ENCODE measurements at regions not wholly inside any gene's neighbourhood (a gene's known extent, or its start where the extent isn't known, plus 50 kb on each side); places are given as distances from the start of the nearest gene placed in this dataset.
"Not testable (repeated sequence)": the region's sequence is repeated elsewhere in the genome, so short reads cannot be mapped to it uniquely, and the experiment has no call there.

- DNase-seq (ENCODE audit: insufficient read length, low spot score) (no peak), FAIRE-seq (no peak)
These were observed 122.5 kb upstream of the IL15 start for GRCh38 chr4:141513866-141514265.

DNA sequence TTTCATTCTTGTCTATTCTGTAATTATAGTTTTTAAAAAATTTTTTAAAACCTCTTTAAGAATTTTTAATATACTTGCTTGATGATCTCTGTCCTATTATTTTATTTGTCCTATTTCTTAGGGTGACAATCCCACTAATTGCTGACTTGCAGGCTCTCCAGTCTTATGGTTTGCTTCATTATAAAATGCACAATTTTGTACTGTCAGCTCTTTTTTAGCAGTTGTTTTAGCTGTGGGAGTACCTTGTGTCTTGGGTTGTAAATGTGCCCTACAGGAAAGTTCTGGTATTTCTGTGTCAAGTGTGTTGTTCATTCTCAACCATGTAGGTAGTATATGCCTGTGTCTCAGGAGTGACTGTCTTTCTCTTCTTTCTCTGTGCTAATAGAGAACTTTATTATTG lies 118.2 kb upstream of the IL15 start:
- DNase-seq (ENCODE audit: insufficient read length, low spot score), result no peak
- no peak for FAIRE-seq

- DNase-seq (ENCODE audit: insufficient read length, low spot score) (no peak), FAIRE-seq (no peak)
These were observed 112.3 kb upstream of the IL15 start for GRCh38 chr4:141524116-141524515.

DNA sequence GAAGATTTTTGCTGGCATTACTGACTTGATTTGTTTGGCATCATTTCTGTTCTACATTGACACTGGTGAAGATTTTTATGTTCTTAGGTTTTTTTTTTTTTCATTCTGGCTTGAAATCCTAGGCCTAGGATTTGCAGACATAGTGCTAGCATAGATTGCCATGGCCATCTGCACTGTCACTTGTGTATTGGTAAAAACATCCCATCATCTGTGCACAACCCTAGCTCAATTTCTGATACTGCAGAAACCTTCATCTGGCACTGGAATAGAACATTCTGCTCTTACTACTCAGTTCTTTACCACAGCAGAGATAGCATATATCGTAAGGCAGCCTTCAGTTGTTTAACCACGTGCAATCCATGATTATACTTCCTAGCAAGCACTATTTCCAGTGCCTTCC lies 111.5 kb upstream of the IL15 start:
- FAIRE-seq (no peak), DNase-seq (ENCODE audit: insufficient read length, low spot score) (no peak)

GRCh38 chr4:141530627-141531026 lies 105.8 kb upstream of the IL15 start:
- no peak for FAIRE-seq

DNA sequence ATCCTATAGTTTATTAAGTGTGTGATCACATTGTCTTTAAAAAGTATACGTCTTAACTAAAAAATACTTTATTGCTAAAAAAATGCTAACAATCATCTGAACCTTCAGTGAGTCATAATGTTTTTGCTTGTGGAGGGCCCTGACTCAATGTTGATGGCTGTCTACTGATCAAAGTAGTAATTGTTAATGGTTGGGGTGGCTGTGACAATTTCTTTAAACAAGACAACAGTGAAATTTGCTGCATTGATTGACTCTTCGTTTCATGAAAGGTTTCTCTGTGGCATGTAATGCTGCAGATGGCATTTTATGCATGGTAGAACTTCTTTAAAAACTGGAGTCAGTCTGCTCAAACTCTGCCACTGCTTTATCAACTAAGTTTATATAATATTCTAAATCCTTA lies 101.4 kb upstream of the IL15 start:
- no peak for DNase-seq (ENCODE audit: insufficient read length, low spot score)
- FAIRE-seq, result no peak

More at GRCh38 chr4:141530627-141531026, 105.8 kb upstream of the IL15 start:
- DNase-seq (ENCODE audit: insufficient read length, low spot score), result no peak

- no peak for FAIRE-seq
- no peak for DNase-seq (ENCODE audit: insufficient read length, low spot score)
These were observed 98.4 kb upstream of the IL15 start for GRCh38 chr4:141538001-141538400.

GRCh38 chr4:141540643-141541042 lies 95.7 kb upstream of the IL15 start:
- no peak for DNase-seq (ENCODE audit: insufficient read length, low spot score)
- no peak for FAIRE-seq

DNA sequence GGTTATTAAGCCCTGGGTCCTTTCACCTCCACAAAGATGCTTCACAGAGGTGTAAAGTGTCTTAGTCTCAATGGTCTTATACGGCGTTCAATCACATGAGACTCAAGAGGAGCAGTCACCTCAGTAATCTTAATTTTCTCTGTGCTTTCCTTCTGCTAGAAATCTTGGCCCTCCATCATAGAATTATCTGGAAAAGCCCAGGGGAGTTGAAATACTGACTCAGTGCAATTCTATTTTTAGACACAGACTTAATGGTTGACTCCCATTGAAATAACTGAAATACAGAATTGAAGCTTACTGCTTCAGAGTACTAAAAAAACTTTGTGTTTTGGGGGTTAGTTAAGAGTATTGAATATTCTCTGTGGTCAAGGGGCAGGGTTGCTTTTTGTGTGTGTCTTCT lies 94.5 kb upstream of the IL15 start:
- DNase-seq (ENCODE audit: insufficient read length, low spot score), result no peak
- FAIRE-seq, result no peak

- DNase-seq (ENCODE audit: insufficient read length, low spot score) (no peak), FAIRE-seq (no peak)
These were observed 93.2 kb upstream of the IL15 start for GRCh38 chr4:141543176-141543575.

- FAIRE-seq, result no peak
- no peak for DNase-seq (ENCODE audit: insufficient read length, low spot score)
These were observed 92.7 kb upstream of the IL15 start for GRCh38 chr4:141543706-141544105.

- no peak for DNase-seq (ENCODE audit: insufficient read length, low spot score)
- FAIRE-seq, result no peak
These were observed 87.6 kb upstream of the IL15 start for GRCh38 chr4:141548791-141549190.

DNA sequence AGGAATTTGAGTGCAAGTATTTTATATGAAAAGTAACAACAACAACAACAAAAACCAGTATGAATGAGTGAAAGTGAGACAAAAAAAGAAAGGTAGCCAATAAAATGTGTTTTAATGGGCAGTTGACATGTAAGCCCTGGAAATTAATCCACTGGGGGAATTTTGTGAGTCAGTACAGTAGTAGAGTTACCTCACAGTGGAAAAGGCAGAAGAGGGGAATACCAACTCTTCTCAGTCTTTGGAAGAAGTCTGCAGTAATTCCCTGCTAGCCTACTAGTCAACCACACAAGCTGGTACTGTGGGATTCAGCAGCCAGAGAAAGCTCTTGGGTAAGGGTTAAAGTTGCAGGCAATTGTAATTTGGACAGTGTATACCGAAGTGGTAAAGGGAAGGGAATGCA lies 76.3 kb upstream of the IL15 start:
- no peak for FAIRE-seq

GRCh38 chr4:141562649-141563048 lies 73.7 kb upstream of the IL15 start:
- no peak for FAIRE-seq
- no peak for DNase-seq (ENCODE audit: insufficient read length, low spot score)

More for the DNA sequence above, 76.3 kb upstream of the IL15 start:
- no peak for DNase-seq (ENCODE audit: insufficient read length, low spot score)

DNA sequence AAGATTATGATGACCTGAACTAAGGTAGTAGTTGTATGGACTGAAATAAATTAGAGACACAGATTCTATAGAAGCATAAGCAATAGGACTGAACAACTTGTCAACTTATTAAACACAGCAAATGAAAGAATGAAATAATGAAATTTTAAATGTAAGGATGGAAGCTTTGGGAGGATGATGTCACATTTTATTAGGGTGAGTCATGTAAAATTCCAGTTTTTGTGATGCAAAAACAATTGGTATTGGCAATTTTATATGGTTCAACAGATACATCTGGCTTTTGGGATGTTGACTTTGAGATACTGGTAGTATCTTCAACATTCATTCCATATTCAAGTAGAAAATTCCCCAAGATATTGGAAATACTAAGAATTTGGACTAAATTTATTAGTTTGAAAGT lies 72.7 kb upstream of the IL15 start:
- DNase-seq (ENCODE audit: insufficient read length, low spot score), result no peak
- no peak for FAIRE-seq

DNA sequence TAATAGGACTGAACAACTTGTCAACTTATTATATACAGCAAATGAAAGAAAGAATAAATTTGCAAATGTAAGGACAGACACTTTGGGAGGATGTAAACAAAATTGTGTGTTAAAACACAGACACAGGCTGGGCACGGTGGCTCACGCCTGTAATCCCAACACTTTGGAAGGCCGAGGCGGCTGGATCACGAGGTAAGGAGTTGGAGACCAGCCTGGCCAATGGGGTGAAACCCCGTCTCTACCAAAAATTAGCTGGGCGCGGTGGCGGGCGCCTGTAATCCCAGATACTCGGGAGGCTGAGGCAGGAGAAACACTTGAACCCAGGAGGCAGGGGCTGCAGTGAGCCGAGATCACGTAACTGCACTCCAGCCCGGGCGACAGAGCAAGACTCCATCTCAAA lies 71.4 kb upstream of the IL15 start:
- FAIRE-seq; DNase-seq (ENCODE audit: insufficient read length, low spot score): not testable (repeated sequence)

GRCh38 chr4:141565379-141566089 lies 70.8 kb upstream of the IL15 start:
- DNase-seq (ENCODE audit: insufficient read length, low spot score) (no peak), FAIRE-seq (no peak)

GRCh38 chr4:141567326-141567915 lies 69.0 kb upstream of the IL15 start:
- DNase-seq (ENCODE audit: insufficient read length, low spot score) (no peak), FAIRE-seq (no peak)

GRCh38 chr4:141569141-141569540 lies 67.2 kb upstream of the IL15 start:
- no peak for FAIRE-seq

DNA sequence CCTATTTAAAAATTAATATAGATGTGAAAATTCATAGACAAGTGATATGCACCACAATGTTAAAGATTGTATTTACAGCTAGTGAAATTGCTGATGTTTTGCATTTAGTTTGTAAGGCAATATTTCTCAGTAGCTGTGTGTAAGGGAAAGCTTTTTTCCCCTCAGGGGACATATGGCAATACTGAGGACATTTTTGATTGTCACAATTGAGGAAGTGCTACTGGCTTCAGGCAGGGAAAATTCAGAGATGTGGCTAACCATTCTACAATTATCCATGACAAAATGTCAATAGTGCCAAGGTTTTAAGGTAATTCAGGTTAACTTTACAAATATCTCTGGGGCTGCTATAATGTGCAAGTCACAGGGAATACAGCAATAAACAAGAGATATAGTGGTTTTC lies 66.1 kb upstream of the IL15 start:
- FAIRE-seq (no peak), DNase-seq (ENCODE audit: insufficient read length, low spot score) (no peak)

More at GRCh38 chr4:141569141-141569540, 67.2 kb upstream of the IL15 start:
- no peak for DNase-seq (ENCODE audit: insufficient read length, low spot score)

DNA sequence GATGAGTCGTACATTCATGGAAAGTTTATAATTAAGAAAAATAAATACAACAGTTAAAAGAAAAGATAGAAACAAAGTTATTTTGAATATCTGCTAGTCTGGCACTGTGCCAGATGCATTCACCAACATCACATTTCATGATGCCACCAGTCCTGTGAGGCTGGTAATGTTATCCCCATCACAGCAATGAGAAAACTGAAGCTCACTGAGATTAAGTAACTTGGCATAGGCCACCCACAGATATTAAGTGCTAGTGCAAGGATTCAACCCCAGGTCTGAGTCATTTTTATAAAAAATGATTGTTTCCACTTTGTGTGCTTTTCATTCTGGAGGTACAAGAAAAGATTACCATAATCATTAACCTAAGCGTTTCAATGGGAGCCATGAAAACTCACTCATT lies 65.0 kb upstream of the IL15 start:
- no peak for DNase-seq (ENCODE audit: insufficient read length, low spot score)
- no peak for FAIRE-seq

DNA sequence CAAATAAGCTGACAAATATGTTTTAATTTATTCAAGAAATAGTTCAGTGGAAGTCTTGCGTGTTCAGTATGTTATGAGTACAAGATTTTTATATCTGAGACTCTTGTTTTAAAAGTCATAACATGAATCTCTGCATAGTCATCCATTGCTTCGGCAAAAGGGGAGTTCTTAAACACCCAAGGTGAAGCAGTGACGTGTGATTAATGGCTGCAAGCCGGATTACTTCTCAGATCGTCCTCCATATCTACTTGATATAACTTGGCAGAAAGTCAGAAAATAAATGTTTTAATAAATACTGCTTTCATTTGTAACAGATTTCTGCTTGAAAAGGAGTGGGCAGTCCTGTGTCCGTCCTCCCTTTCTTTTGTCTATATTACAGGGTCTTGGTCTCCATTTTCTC lies 64.6 kb upstream of the IL15 start:
- DNase-seq (ENCODE audit: insufficient read length, low spot score), result no peak
- FAIRE-seq, result no peak

DNA sequence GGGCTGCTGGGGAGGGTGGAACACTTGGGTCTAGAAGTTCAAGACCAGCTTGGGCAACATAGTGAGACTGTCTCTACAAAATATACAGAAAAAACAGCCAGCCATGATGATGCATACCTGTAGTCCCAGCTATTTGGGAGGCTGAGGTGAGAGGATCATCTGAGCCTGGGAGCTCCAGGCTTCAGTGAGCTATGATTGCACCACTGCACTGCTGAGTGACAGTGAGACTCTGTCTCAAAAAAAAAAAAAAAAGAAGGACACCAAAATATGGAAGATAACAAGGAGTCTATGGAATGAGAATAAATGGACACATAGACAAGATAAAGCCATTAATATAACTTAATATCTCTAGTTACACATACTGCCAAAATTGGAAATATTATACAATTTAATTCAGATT lies 62.7 kb upstream of the IL15 start:
- FAIRE-seq (no peak), DNase-seq (ENCODE audit: insufficient read length, low spot score) (no peak)
